ENCODE measurements at regions not wholly inside any gene's neighbourhood (a gene's known extent, or its start where the extent isn't known, plus 50 kb on each side); places are given as distances from the start of the nearest gene placed in this dataset.

GRCh38 chr14:25412998-25413397, 363.1 kb upstream of the STXBP6 start:
- no peak for TF ChIP-seq CTCF (conservative IDR thresholded peaks at IDR 0.05; ENCODE audit: low read depth)
- H3K27ac ChIP-seq, result no peak overlapping the region
- no peak for DNase-seq (ENCODE audit: low spot score)
- CTCF ChIA-PET, result interaction anchor here (0.6 kb wide), 1 partner anchor 12 kb away, joined by 4 read pairs; no protein-coding TSS in a partner anchor
- POLR2A ChIA-PET (ENCODE audit: low non-redundant PET), result no interaction called here

GRCh38 chr14:25411781-25412757, 362.1 kb upstream of the STXBP6 start:
- POLR2A ChIA-PET (ENCODE audit: low non-redundant PET), result no interaction called here
- DNase-seq (ENCODE audit: low spot score), result no peak
- H3K27ac ChIP-seq, result no peak overlapping the region
- TF ChIP-seq CTCF (conservative IDR thresholded peaks at IDR 0.05; ENCODE audit: low read depth), result peak; percentile 42; the same call in 1 of the 2 replicates
- CTCF ChIA-PET, result no interaction called here

GRCh38 chr14:25406818-25407217, 356.9 kb upstream of the STXBP6 start:
- ChIA-PET POLR2A (ENCODE audit: low non-redundant PET) (no interaction called here), CTCF (interaction anchor here (0.7 kb wide), 1 partner anchor 732 kb away, joined by 4 read pairs; no protein-coding TSS in a partner anchor)
- no peak overlapping the region for H3K27ac ChIP-seq
- peak; percentile 21; the same call in 1 of the 2 replicates for TF ChIP-seq CTCF (conservative IDR thresholded peaks at IDR 0.05; ENCODE audit: low read depth)
- no peak for DNase-seq (ENCODE audit: low spot score)

- ChIA-PET CTCF (interaction anchor here (0.5 to 0.8 kb wide), 9 partner anchors 12 to 1252 kb away, joined by 3 to 6 read pairs (median 4); no protein-coding TSS in a partner anchor), POLR2A (ENCODE audit: low non-redundant PET) (no interaction called here)
- peak; percentile 83 for TF ChIP-seq CTCF (conservative IDR thresholded peaks at IDR 0.05; ENCODE audit: low read depth)
- no peak for DNase-seq (ENCODE audit: low spot score)
- no peak overlapping the region for H3K27ac ChIP-seq
Measured at GRCh38 chr14:25400607-25401206, 350.8 kb upstream of the STXBP6 start.

GRCh38 chr14:25396128-25396527, 346.2 kb upstream of the STXBP6 start:
- CTCF ChIA-PET, result no interaction called here
- no peak overlapping the region for H3K27ac ChIP-seq
- no peak for DNase-seq (ENCODE audit: low spot score)
- TF ChIP-seq CTCF (conservative IDR thresholded peaks at IDR 0.05; ENCODE audit: low read depth), result no peak
- POLR2A ChIA-PET (ENCODE audit: low non-redundant PET), result no interaction called here

GRCh38 chr14:25394791-25395391, 344.9 kb upstream of the STXBP6 start:
- CTCF ChIA-PET, result no interaction called here

More at GRCh38 chr14:25394791-25395391, 344.9 kb upstream of the STXBP6 start:
- H3K27ac ChIP-seq, result no peak overlapping the region
- no peak for TF ChIP-seq CTCF (conservative IDR thresholded peaks at IDR 0.05; ENCODE audit: low read depth)
- DNase-seq (ENCODE audit: low spot score), result no peak
- POLR2A ChIA-PET (ENCODE audit: low non-redundant PET), result no interaction called here
